Thoracic aorta (tissue), 2 donors: ENCODE measurements at regions not wholly inside any gene's neighbourhood (a gene's known extent, or its start where the extent isn't known, plus 50 kb on each side); places are given as distances from the start of the nearest gene placed in this dataset.

Experiments used
- ATAC-seq: fragments of 150-250 bp; one replicate; pipeline ENCODE4 v1.8.0; 2017; ENCODE audit warnings: low read depth; ENCODE audit not compliant: insufficient number of reproducible peaks, low FRiP score
- DNase-seq: peaks from one replicate; pipeline ENCODE4 v3.0.0-alpha.2; 2020; ENCODE audit warnings: low spot score
- H3K27ac ChIP-seq, 2 donors: fragments of 200-600 bp; sonication (generic); 1 replicate in 1 of 2; 2 replicates in 1 of 2; pipeline ENCODE4 v1.5.1; 2016; ENCODE audit warnings: mild to moderate bottlenecking in 2 of 2, moderate library complexity in 2 of 2
- H3K27me3 ChIP-seq: fragments of 200-600 bp; sonication (generic); replicated peaks from 2 replicates; pipeline ENCODE4 v1.6.0; 2016; ENCODE audit warnings: mild to moderate bottlenecking; ENCODE audit not compliant: insufficient read depth
- H3K36me3 ChIP-seq: fragments of 200-600 bp; sonication (generic); one replicate; pipeline ENCODE4 v1.5.1; 2016
- H3K4me1 ChIP-seq, 2 donors: fragments of 200-600 bp; sonication (generic); 1 replicate in 1 of 2; 2 replicates in 1 of 2; pipeline versions ENCODE4 v1.5.1 to v1.6.0; 2016; ENCODE audit warnings: low read depth in 2 of 2, mild to moderate bottlenecking in 1 of 2; ENCODE audit not compliant: control insufficient read depth in 1 of 2
- H3K4me3 ChIP-seq: fragments of 200-600 bp; sonication (generic); 2 replicates; pipeline ENCODE4 v1.5.1; 2016; ENCODE audit warnings: mild to moderate bottlenecking
- H3K9me3 ChIP-seq: fragments of 200-600 bp; sonication (generic); 2 replicates; pipeline ENCODE4 v1.5.1; 2016
- CTCF ChIP-seq: fragments of 200-600 bp; sonication (generic); IDR thresholded peaks from one replicate; pipeline ENCODE4 v1.5.1; 2019; ENCODE audit warnings: antibody characterized with exemption

GRCh38 chr1:90562892-90563291 lies 154.2 kb downstream of the BARHL2 start:
- peaks cover 14 to 31% of the 10 kb centered on the region in 2 donors for H3K4me1 ChIP-seq
- no peak overlapping the region for H3K4me3 ChIP-seq
- H3K36me3 ChIP-seq, result no peaks in the 10 kb centered on the region
- DNase-seq, result no peak
- ATAC-seq, result no peak
- no peak overlapping the region for H3K27ac ChIP-seq
- no peaks in the 10 kb centered on the region for H3K27me3 ChIP-seq
- no peaks in the 10 kb centered on the region for H3K9me3 ChIP-seq
- no peak for TF ChIP-seq CTCF

GRCh38 chr1:90561911-90562310 lies 155.2 kb downstream of the BARHL2 start:
- TF ChIP-seq CTCF, result no peak
- Histone ChIP-seq H3K27ac (no peak overlapping the region), H3K9me3 (no peaks in the 10 kb centered on the region), H3K27me3 (no peaks in the 10 kb centered on the region), H3K36me3 (no peaks in the 10 kb centered on the region), H3K4me3 (no peak overlapping the region), H3K4me1 (peaks cover 14 to 31% of the 10 kb centered on the region in 2 donors)
- ATAC-seq, result no peak
- DNase-seq, result no peak

GRCh38 chr1:90561103-90561783 lies 155.9 kb downstream of the BARHL2 start:
- TF ChIP-seq CTCF, result no peak
- DNase-seq, result no peak
- H3K4me3 ChIP-seq, result no peak overlapping the region
- H3K36me3 ChIP-seq, result no peaks in the 10 kb centered on the region
- peaks cover 14 to 31% of the 10 kb centered on the region in 2 donors for H3K4me1 ChIP-seq
- no peak overlapping the region for H3K27ac ChIP-seq
- H3K27me3 ChIP-seq, result no peaks in the 10 kb centered on the region
- no peak for ATAC-seq
- H3K9me3 ChIP-seq, result no peaks in the 10 kb centered on the region

- DNase-seq (no peak), ATAC-seq (no peak)
- Histone ChIP-seq H3K9me3 (no peaks in the 10 kb centered on the region), H3K27me3 (no peaks in the 10 kb centered on the region), H3K36me3 (no peaks in the 10 kb centered on the region), H3K4me3 (no peak overlapping the region), H3K4me1 (peaks cover 11 to 17% of the 10 kb centered on the region in 2 donors), H3K27ac (no peak overlapping the region)
- no peak for TF ChIP-seq CTCF
Observed at GRCh38 chr1:90558754-90559378, 158.2 kb downstream of the BARHL2 start.

GRCh38 chr1:90558126-90558525 lies 159.0 kb downstream of the BARHL2 start:
- Histone ChIP-seq H3K27ac (no peak overlapping the region), H3K9me3 (no peaks in the 10 kb centered on the region), H3K4me3 (no peak overlapping the region), H3K4me1 (peaks cover 11 to 14% of the 10 kb centered on the region in 2 donors), H3K27me3 (no peaks in the 10 kb centered on the region), H3K36me3 (no peaks in the 10 kb centered on the region)
- TF ChIP-seq CTCF, result no peak
- DNase-seq, result no peak
- no peak for ATAC-seq
